ENCODE measurements at regions not wholly inside any gene's neighbourhood (a gene's known extent, or its start where the extent isn't known, plus 50 kb on each side); places are given as distances from the start of the nearest gene placed in this dataset.

DNA sequence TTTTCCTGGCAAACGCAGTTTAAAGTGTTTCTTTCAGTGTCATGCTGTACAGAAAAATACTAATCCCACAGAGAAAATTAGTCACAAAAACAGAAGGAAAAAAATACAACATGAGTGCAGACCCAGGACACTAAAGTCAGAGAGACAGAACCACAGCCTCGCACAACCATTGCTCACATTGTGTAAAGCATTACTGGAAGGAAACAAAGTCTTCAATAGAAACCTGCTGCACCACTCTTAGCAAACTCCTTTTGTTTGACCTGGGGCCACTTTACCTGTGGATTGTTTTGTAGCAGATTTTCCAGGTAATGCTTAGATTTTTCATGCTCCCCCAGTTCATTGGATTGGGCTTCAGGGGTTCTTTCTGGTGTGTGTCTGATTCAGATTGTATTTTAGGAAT, 131.8 kb upstream of the TMLHE start:
- TF ChIP-seq, protein P1, sequence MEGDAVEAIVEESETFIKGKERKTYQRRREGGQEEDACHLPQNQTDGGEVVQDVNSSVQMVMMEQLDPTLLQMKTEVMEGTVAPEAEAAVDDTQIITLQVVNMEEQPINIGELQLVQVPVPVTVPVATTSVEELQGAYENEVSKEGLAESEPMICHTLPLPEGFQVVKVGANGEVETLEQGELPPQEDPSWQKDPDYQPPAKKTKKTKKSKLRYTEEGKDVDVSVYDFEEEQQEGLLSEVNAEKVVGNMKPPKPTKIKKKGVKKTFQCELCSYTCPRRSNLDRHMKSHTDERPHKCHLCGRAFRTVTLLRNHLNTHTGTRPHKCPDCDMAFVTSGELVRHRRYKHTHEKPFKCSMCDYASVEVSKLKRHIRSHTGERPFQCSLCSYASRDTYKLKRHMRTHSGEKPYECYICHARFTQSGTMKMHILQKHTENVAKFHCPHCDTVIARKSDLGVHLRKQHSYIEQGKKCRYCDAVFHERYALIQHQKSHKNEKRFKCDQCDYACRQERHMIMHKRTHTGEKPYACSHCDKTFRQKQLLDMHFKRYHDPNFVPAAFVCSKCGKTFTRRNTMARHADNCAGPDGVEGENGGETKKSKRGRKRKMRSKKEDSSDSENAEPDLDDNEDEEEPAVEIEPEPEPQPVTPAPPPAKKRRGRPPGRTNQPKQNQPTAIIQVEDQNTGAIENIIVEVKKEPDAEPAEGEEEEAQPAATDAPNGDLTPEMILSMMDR (conservative IDR thresholded peaks at IDR 0.05 in 1 of 2, IDR thresholded peaks at IDR 0.05 in 1 of 2; ENCODE audit: low read depth in 1 of 2, low read length in 2 of 2) = no peak
- TF ChIP-seq EZH2 (IDR thresholded peaks at IDR 0.05; ENCODE audit: low read length, missing control alignments) = no peak

Measured in fibroblast of lung (primary cell).